Prostate gland (tissue), 2 donors: ENCODE measurements at regions not wholly inside any gene's neighbourhood (a gene's known extent, or its start where the extent isn't known, plus 50 kb on each side); places are given as distances from the start of the nearest gene placed in this dataset.

Experiments
- DNase-seq: peaks from one replicate; pipeline ENCODE4 v3.0.0-alpha.2; 2019; ENCODE audit warnings: low spot score
- H3K27ac ChIP-seq, 2 donors: fragments of 200-600 bp; sonication (generic); 2 replicates each; pipeline ENCODE4 v1.5.1; 2017 to 2019
- H3K27me3 ChIP-seq: fragments of 200-600 bp; sonication (generic); replicated peaks from 2 replicates; pipeline ENCODE4 v1.5.1; 2019; ENCODE audit not compliant: insufficient read depth
- H3K36me3 ChIP-seq, 2 donors: fragments of 200-600 bp; sonication (generic); 1 replicate in 1 of 2; 2 replicates in 1 of 2; pipeline versions ENCODE4 v1.5.1 to v1.8.1; 2017 to 2019
- H3K4me1 ChIP-seq: fragments of 200-600 bp; sonication (generic); replicated peaks from 2 replicates; pipeline ENCODE4 v1.5.1; 2019
- H3K4me3 ChIP-seq, 2 donors: fragments of 200-600 bp; sonication (generic); 2 replicates each; pipeline ENCODE4 v1.5.1; 2017 to 2019
- H3K9me3 ChIP-seq: fragments of 200-600 bp; sonication (generic); 2 replicates; pipeline ENCODE4 v1.5.1; 2017
- CTCF ChIP-seq, 4 experiments: fragments of 200-600 bp in 2 of 4; fragments of 450-650 bp in 2 of 4; sonication (generic) in 2 of 4; IDR thresholded peaks; 1 replicate in 3 of 4; 2 replicates in 1 of 4; pipeline ENCODE4 v1.5.1; 2016 to 2019; ENCODE audit warnings: antibody characterized with exemption in 4 of 4, mild to moderate bottlenecking in 2 of 4, moderate library complexity in 2 of 4
- POLR2A ChIP-seq: fragments of 450-650 bp; IDR thresholded peaks from one replicate; pipeline ENCODE4 v1.6.1; 2016; ENCODE audit warnings: antibody characterized with exemption, mild to moderate bottlenecking
- POLR2AphosphoS5 ChIP-seq: sonication (generic); formaldehyde crosslinking; IDR thresholded peaks from one replicate; pipeline ENCODE4 v1.6.1; 2017; ENCODE audit warnings: antibody characterized with exemption
- WGBS: methylation state at CpG from one replicate; pipeline ENCODE4 v1.1.5; 2018; 5-methylcytosine and 5-hydroxymethylcytosine counted together
- intact Hi-C: fragments of 100-400 bp; cut with DNase I; formaldehyde crosslinking; loops from one replicate; pipeline ENCODE4 v1.14.2; 2022

- no peak overlapping the region for H3K4me3 ChIP-seq
- TF ChIP-seq CTCF (IDR thresholded peaks at IDR 0.05) (no peak), POLR2A (no peak), POLR2AphosphoS5 (no peak)
- H3K4me1 ChIP-seq, result no peaks in the 10 kb centered on the region
- whole genome bisulfite sequencing, result 64% methylated on average over 5 of the region's 5 CpGs
- no peaks in the 10 kb centered on the region for H3K9me3 ChIP-seq
- intact Hi-C loops, result no loop called here
- no peak for DNase-seq
- no peaks in the 10 kb centered on the region for H3K27me3 ChIP-seq
- H3K27ac ChIP-seq, result no peak overlapping the region
- no peaks in the 10 kb centered on the region for H3K36me3 ChIP-seq
Observed at GRCh38 chr21:23740463-23740862, 1866.8 kb downstream of the MRPL39 start.

- Histone ChIP-seq H3K27me3 (no peaks in the 10 kb centered on the region), H3K4me1 (no peaks in the 10 kb centered on the region), H3K9me3 (no peaks in the 10 kb centered on the region), H3K36me3 (no peaks in the 10 kb centered on the region), H3K27ac (no peak overlapping the region), H3K4me3 (no peak overlapping the region)
- no peak for TF ChIP-seq POLR2AphosphoS5
- TF ChIP-seq CTCF (IDR thresholded peaks at IDR 0.05), result no peak
- no peak for TF ChIP-seq POLR2A
- 92% methylated on average over 1 of the region's 1 CpG for WGBS
- intact Hi-C loops, result no loop called here
- no peak for DNase-seq
Observed at GRCh38 chr21:23732776-23733175, 1874.5 kb downstream of the MRPL39 start.

GRCh38 chr21:23729331-23729730 is 1878.0 kb downstream of the MRPL39 start:
- 64% methylated on average over 2 of the region's 2 CpGs for WGBS
- Histone ChIP-seq H3K27ac (no peak overlapping the region), H3K27me3 (no peaks in the 10 kb centered on the region), H3K9me3 (no peaks in the 10 kb centered on the region), H3K4me3 (no peak overlapping the region), H3K4me1 (no peaks in the 10 kb centered on the region), H3K36me3 (no peaks in the 10 kb centered on the region)
- intact Hi-C loops, result no loop called here
- DNase-seq, result no peak
- TF ChIP-seq POLR2A, result no peak
- TF ChIP-seq POLR2AphosphoS5, result no peak
- no peak for TF ChIP-seq CTCF (IDR thresholded peaks at IDR 0.05)

GRCh38 chr21:23725576-23725975 is 1881.7 kb downstream of the MRPL39 start:
- TF ChIP-seq CTCF (IDR thresholded peaks at IDR 0.05) (no peak), POLR2AphosphoS5 (no peak), POLR2A (no peak)
- Histone ChIP-seq H3K4me1 (no peaks in the 10 kb centered on the region), H3K27ac (no peak overlapping the region), H3K27me3 (no peaks in the 10 kb centered on the region), H3K9me3 (no peaks in the 10 kb centered on the region), H3K36me3 (no peaks in the 10 kb centered on the region), H3K4me3 (no peak overlapping the region)
- WGBS, result 70% methylated on average over 3 of the region's 3 CpGs
- no peak for DNase-seq
- intact Hi-C loops, result no loop called here

- H3K36me3 ChIP-seq, result no peaks in the 10 kb centered on the region
- 71% methylated on average over 6 of the region's 6 CpGs for WGBS
- intact Hi-C loops, result no loop called here
- no peak for DNase-seq
- H3K9me3 ChIP-seq, result no peaks in the 10 kb centered on the region
- no peaks in the 10 kb centered on the region for H3K27me3 ChIP-seq
- H3K4me3 ChIP-seq, result no peak overlapping the region
- TF ChIP-seq POLR2AphosphoS5, result no peak
- TF ChIP-seq POLR2A, result no peak
- TF ChIP-seq CTCF (IDR thresholded peaks at IDR 0.05), result no peak
- H3K27ac ChIP-seq, result no peak overlapping the region
- H3K4me1 ChIP-seq, result no peaks in the 10 kb centered on the region
Observed at GRCh38 chr21:23718446-23719285, 1888.6 kb downstream of the MRPL39 start.
